Anterior cingulate cortex (tissue), 58 donors: ENCODE measurements at regions not wholly inside any gene's neighbourhood (a gene's known extent, or its start where the extent isn't known, plus 50 kb on each side); places are given as distances from the start of the nearest gene placed in this dataset.
"Not testable (repeated sequence)": the region's sequence is repeated elsewhere in the genome, so short reads cannot be mapped to it uniquely, and the experiment has no call there.

ENCODE experiments used
- DNase-seq, 58 donors: peaks; one replicate each; lab custom pipeline; 2025; lab: John Stamatoyannopoulos, UW

- DNase-seq = no peak
Observed at GRCh38 chr1:189921613-189922012, 556.1 kb downstream of the BRINP3 start.

- no peak for DNase-seq
Observed at GRCh38 chr1:189927641-189928040, 550.0 kb downstream of the BRINP3 start.

- no peak for DNase-seq
Observed at GRCh38 chr1:189929501-189930099, 548.1 kb downstream of the BRINP3 start.

GRCh38 chr1:189936861-189937260 lies 540.8 kb downstream of the BRINP3 start:
- no peak for DNase-seq

GRCh38 chr1:189939967-189940366 lies 537.7 kb downstream of the BRINP3 start:
- DNase-seq = no peak

- DNase-seq = no peak
Observed at GRCh38 chr1:189941922-189942321, 535.7 kb downstream of the BRINP3 start.

GRCh38 chr1:189958756-189959155 lies 518.9 kb downstream of the BRINP3 start:
- no peak for DNase-seq

- no peak for DNase-seq
Observed at GRCh38 chr1:189960769-189961168, 516.9 kb downstream of the BRINP3 start.

- no peak for DNase-seq
Observed at GRCh38 chr1:189962181-189962580, 515.5 kb downstream of the BRINP3 start.

- no peak for DNase-seq
Observed at GRCh38 chr1:189970331-189971230, 507.1 kb downstream of the BRINP3 start.

- no peak for DNase-seq
Observed at GRCh38 chr1:189971656-189972055, 506.0 kb downstream of the BRINP3 start.

GRCh38 chr1:189977184-189977583 lies 500.5 kb downstream of the BRINP3 start:
- DNase-seq = no peak

GRCh38 chr1:189983166-189983890 lies 494.3 kb downstream of the BRINP3 start:
- no peak for DNase-seq

- no peak for DNase-seq
Observed at GRCh38 chr1:189986516-189986915, 491.1 kb downstream of the BRINP3 start.

- DNase-seq = no peak
Observed at GRCh38 chr1:189987509-189987908, 490.2 kb downstream of the BRINP3 start.

GRCh38 chr1:189992856-189993255 lies 484.8 kb downstream of the BRINP3 start:
- no peak for DNase-seq

GRCh38 chr1:190000365-190000872 lies 477.2 kb downstream of the BRINP3 start:
- DNase-seq = no peak

- no peak for DNase-seq
Observed at GRCh38 chr1:190001187-190001586, 476.5 kb downstream of the BRINP3 start.

GRCh38 chr1:190003376-190003775 lies 474.3 kb downstream of the BRINP3 start:
- DNase-seq = no peak

GRCh38 chr1:190011585-190011984 lies 466.1 kb downstream of the BRINP3 start:
- no peak for DNase-seq

GRCh38 chr1:190019151-190019550 lies 458.5 kb downstream of the BRINP3 start:
- not testable (repeated sequence) for DNase-seq
